AG09309 (cell line): ENCODE measurements at regions not wholly inside any gene's neighbourhood (a gene's known extent, or its start where the extent isn't known, plus 50 kb on each side); places are given as distances from the start of the nearest gene placed in this dataset.
A peak's percentile ranks its signal among the peaks of the same experiment; 100 is the strongest.

Experiments used
- DNase-seq: peaks from one replicate; pipeline ENCODE4 v3.0.0-alpha.2; 2010; ENCODE audit warnings: low read depth
- H3K4me3 ChIP-seq: 2 replicates; pipeline ENCODE4 v1.5.1; 2011; ENCODE audit warnings: mild to moderate bottlenecking, low read depth, low read length, moderate library complexity; ENCODE audit not compliant: control insufficient read depth
- TF ChIP-seq, protein P1 (sequence below): IDR thresholded peaks from 2 replicates; pipeline ENCODE4 v1.5.1; 2011; ENCODE audit warnings: mild to moderate bottlenecking, low read depth, low read length, inconsistent platforms; ENCODE audit not compliant: insufficient read depth, control insufficient read depth; ENCODE audit errors: missing control alignments

DNA sequence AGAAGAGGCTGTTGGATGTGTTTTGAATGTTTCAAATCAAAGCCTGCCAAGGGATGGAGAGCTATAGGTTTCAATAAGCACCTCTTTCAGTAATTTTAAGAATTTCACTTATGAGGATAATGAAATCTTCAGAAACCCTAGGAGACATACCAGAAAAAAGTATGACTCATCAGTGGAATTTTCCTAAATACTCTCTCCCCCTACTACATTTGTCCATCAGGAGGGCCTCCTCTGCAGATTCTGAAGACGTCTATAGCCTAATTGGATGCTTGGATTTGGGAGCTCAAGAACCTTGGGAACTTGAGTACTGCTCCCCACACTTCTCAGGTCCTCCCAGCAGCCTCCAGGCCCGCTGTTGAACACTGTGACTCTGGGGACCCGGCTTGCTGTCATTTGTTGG, 374.3 kb downstream of the SLC4A3 start:
- H3K4me3 ChIP-seq = no peak overlapping the region
- TF ChIP-seq, protein P1, sequence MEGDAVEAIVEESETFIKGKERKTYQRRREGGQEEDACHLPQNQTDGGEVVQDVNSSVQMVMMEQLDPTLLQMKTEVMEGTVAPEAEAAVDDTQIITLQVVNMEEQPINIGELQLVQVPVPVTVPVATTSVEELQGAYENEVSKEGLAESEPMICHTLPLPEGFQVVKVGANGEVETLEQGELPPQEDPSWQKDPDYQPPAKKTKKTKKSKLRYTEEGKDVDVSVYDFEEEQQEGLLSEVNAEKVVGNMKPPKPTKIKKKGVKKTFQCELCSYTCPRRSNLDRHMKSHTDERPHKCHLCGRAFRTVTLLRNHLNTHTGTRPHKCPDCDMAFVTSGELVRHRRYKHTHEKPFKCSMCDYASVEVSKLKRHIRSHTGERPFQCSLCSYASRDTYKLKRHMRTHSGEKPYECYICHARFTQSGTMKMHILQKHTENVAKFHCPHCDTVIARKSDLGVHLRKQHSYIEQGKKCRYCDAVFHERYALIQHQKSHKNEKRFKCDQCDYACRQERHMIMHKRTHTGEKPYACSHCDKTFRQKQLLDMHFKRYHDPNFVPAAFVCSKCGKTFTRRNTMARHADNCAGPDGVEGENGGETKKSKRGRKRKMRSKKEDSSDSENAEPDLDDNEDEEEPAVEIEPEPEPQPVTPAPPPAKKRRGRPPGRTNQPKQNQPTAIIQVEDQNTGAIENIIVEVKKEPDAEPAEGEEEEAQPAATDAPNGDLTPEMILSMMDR = no peak
- peak; percentile 20 for DNase-seq

DNA sequence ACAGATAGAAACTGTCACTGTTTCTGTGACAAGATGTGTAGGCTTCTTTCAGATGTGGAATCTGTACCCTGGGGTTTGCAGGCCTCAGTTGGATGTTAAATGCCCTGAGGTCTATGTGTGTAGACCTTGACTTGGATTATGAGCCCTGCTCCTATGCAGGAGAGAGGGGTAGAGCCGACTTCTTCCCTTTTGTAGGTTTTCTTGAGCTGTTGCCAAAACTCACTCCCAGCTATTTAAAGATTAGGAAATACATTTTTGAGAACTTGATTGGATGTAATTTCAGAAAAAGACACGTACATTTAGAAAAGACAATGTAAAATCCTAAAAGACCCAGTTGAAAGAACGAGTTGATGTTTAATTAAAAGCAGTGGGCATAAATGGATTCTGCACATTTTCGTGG, 374.8 kb downstream of the SLC4A3 start:
- no peak overlapping the region for H3K4me3 ChIP-seq
- TF ChIP-seq, protein P1 = no peak
- no peak for DNase-seq

DNA sequence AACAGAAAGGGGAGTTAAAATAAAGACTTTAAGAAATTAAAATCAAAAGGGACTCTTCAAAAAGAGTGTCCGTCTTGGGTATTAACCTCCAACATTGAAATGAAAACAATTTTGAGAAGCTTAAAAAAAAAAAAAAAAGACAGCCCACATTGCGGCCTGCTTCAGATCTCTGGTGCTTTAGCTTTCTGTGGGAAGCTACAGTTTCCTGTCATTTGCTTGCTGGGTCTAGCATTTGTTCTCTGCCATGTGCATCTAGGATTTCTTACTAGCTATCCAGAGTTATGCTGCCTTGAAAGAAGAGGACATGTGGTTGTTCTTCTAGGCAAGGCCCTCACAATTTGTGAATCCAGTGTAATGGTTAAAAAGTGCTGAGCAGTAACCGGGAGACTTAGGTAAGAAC, 375.3 kb downstream of the SLC4A3 start:
- TF ChIP-seq, protein P1 = no peak
- DNase-seq = no peak
- H3K4me3 ChIP-seq = no peak overlapping the region

DNA sequence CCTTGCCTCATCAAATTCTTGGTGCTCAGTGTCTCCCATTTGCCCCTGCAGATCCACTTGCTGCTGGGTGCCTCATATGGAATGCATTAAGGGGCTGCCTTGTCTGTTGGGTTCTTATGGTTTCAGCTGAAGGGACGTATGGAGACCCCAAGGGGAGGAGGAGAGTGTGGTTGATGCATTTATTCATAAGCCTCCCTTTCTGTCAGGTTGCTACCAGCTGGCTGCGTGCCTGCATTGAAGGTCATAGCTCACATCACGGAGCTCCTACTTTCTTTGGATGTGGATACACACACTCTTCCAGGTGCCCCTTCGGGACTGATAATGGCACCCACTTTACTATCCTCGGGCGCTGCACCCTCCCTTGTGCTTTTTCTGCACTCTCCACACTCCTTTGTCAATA, 377.9 kb downstream of the SLC4A3 start:
- TF ChIP-seq, protein P1 = no peak
- no peak overlapping the region for H3K4me3 ChIP-seq
- no peak for DNase-seq

DNA sequence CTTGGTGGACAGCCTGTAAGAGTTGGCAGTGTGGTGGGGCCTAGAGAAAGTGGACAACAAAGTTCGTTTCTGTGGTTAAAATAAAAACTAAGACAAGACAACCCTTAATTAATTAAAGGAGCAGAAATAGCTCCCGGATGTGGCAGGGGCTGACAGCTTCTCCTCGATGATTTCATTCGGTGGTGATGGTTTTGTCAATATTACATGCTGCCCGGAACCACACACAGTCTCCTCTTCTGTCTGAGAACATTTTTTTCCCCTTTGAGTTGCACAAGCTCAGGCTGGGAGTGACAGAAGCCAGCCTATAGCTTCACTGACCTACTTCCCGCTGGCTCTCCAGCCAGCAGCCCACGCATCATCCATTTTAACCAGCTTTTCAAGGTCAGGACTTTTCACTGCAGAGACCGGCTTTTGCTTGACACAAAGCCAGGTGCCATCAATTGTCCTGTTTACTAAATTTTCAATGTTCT, 378.8 kb downstream of the SLC4A3 start:
- TF ChIP-seq, protein P1 = no peak
- peak; percentile 46 for DNase-seq
- H3K4me3 ChIP-seq = no peak overlapping the region

DNA sequence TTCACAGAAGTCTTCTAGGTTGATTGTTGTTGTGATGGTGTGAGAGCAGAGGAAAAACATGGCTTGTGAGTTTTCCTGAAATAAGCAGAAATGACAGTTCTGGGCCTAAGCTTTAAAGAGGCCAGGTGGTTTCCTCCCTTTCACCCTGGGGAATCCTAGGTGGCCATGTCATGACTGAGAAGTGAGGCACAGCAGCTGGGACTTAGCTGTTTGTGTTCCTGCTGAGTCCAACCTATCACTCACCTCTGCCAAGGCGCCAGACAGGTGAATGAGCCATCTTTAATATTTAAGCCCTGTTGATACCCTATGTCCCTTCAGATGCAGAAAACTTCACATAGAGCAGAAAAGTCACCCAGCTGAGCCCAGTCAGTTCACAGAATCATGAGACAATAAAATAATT, 384.4 kb downstream of the SLC4A3 start:
- TF ChIP-seq, protein P1 = no peak
- DNase-seq = no peak
- no peak overlapping the region for H3K4me3 ChIP-seq

DNA sequence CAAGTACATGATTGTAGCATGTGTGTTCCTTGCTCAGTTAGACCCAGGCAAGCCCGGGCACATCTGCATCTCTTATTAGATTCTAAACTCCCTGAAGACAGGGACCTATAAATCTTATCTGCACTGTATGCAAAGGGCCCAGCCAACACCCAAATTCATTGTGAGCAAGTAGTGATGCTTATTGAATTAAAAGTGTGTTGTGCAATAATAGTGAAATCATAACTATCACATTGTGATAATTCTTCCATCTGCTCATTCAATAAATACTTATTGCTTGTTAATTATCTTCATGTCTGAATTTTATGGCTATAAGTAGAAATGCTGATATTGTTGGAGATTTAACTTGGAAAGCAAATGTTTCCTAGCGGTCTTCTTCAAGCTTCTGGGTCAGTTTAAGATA, 387.5 kb downstream of the SLC4A3 start:
- DNase-seq = no peak
- TF ChIP-seq, protein P1 = no peak
- H3K4me3 ChIP-seq = no peak overlapping the region
